Muscle layer of duodenum (tissue), 2 donors: ENCODE measurements at regions not wholly inside any gene's neighbourhood (a gene's known extent, or its start where the extent isn't known, plus 50 kb on each side); places are given as distances from the start of the nearest gene placed in this dataset.

Experiments
- H3K27ac ChIP-seq: one replicate; pipeline ENCODE4 v1.7.0; 2013; ENCODE audit warnings: mild to moderate bottlenecking, low read length
- H3K27me3 ChIP-seq: one replicate; pipeline ENCODE4 v1.7.0; 2013; ENCODE audit warnings: low read depth, mild to moderate bottlenecking, control low read depth, low read length
- H3K36me3 ChIP-seq, 2 donors: one replicate each; pipeline ENCODE4 v1.7.0; 2013; ENCODE audit warnings: low read length in 2 of 2, control low read depth in 1 of 2, mild to moderate bottlenecking in 1 of 2; ENCODE audit not compliant: insufficient read depth in 2 of 2, control insufficient read depth in 1 of 2
- H3K4me1 ChIP-seq, 2 donors: one replicate each; pipeline ENCODE4 v1.7.0; 2013; ENCODE audit warnings: low read length in 2 of 2, mild to moderate bottlenecking in 2 of 2, control low read depth in 1 of 2, moderate library complexity in 1 of 2; ENCODE audit not compliant: insufficient read depth in 2 of 2, control insufficient read depth in 1 of 2
- H3K4me3 ChIP-seq, 2 donors: one replicate each; pipeline ENCODE4 v1.7.0; 2013; ENCODE audit warnings: low read length in 2 of 2, low read depth in 1 of 2, mild to moderate bottlenecking in 1 of 2
- H3K9me3 ChIP-seq, 2 donors: one replicate each; pipeline ENCODE4 v1.7.0; 2013; ENCODE audit warnings: low read length in 2 of 2, control low read depth in 1 of 2, mild to moderate bottlenecking in 1 of 2; ENCODE audit not compliant: control insufficient read depth in 1 of 2
- donor health status: healthy.

GRCh38 chr5:172546196-172546595, 91.9 kb upstream of the SH3PXD2B start:
- no peaks in the 10 kb centered on the region for H3K9me3 ChIP-seq
- H3K36me3 ChIP-seq, result no peaks in the 10 kb centered on the region
- H3K27ac ChIP-seq, result no peak overlapping the region
- no peaks in the 10 kb centered on the region for H3K27me3 ChIP-seq
- peaks cover 5 to 23% of the 10 kb centered on the region in 2 donors for H3K4me1 ChIP-seq
- no peak overlapping the region for H3K4me3 ChIP-seq

GRCh38 chr5:172545291-172545801, 91.0 kb upstream of the SH3PXD2B start:
- H3K4me3 ChIP-seq, result no peak overlapping the region
- no peaks in the 10 kb centered on the region for H3K27me3 ChIP-seq
- no peaks in the 10 kb centered on the region for H3K9me3 ChIP-seq
- no peaks in the 10 kb centered on the region for H3K36me3 ChIP-seq
- H3K27ac ChIP-seq, result no peak overlapping the region
- peaks cover 5 to 19% of the 10 kb centered on the region in 2 donors for H3K4me1 ChIP-seq

GRCh38 chr5:172544371-172545095, 90.2 kb upstream of the SH3PXD2B start:
- Histone ChIP-seq H3K9me3 (no peaks in the 10 kb centered on the region), H3K4me1 (peaks cover 2 to 11% of the 10 kb centered on the region in 2 donors), H3K27me3 (no peaks in the 10 kb centered on the region), H3K36me3 (no peaks in the 10 kb centered on the region), H3K4me3 (no peak overlapping the region), H3K27ac (no peak overlapping the region)

GRCh38 chr5:172543484-172544298, 89.4 kb upstream of the SH3PXD2B start:
- Histone ChIP-seq H3K4me1 (peaks cover 0 to 10% of the 10 kb centered on the region in 2 donors), H3K36me3 (no peaks in the 10 kb centered on the region), H3K27me3 (no peaks in the 10 kb centered on the region), H3K4me3 (no peak overlapping the region), H3K27ac (no peak overlapping the region), H3K9me3 (no peaks in the 10 kb centered on the region)

GRCh38 chr5:172542651-172543131, 88.4 kb upstream of the SH3PXD2B start:
- Histone ChIP-seq H3K27me3 (no peaks in the 10 kb centered on the region), H3K4me1 (peaks cover 0 to under 1% of the 10 kb centered on the region in 2 donors), H3K36me3 (no peaks in the 10 kb centered on the region), H3K27ac (no peak overlapping the region), H3K4me3 (no peak overlapping the region), H3K9me3 (no peaks in the 10 kb centered on the region)

- H3K36me3 ChIP-seq, result no peaks in the 10 kb centered on the region
- no peaks in the 10 kb centered on the region for H3K4me1 ChIP-seq
- H3K4me3 ChIP-seq, result no peak overlapping the region
- H3K27me3 ChIP-seq, result no peaks in the 10 kb centered on the region
- no peak overlapping the region for H3K27ac ChIP-seq
- no peaks in the 10 kb centered on the region for H3K9me3 ChIP-seq
These were observed 87.4 kb upstream of the SH3PXD2B start for GRCh38 chr5:172541773-172542136.

DNA sequence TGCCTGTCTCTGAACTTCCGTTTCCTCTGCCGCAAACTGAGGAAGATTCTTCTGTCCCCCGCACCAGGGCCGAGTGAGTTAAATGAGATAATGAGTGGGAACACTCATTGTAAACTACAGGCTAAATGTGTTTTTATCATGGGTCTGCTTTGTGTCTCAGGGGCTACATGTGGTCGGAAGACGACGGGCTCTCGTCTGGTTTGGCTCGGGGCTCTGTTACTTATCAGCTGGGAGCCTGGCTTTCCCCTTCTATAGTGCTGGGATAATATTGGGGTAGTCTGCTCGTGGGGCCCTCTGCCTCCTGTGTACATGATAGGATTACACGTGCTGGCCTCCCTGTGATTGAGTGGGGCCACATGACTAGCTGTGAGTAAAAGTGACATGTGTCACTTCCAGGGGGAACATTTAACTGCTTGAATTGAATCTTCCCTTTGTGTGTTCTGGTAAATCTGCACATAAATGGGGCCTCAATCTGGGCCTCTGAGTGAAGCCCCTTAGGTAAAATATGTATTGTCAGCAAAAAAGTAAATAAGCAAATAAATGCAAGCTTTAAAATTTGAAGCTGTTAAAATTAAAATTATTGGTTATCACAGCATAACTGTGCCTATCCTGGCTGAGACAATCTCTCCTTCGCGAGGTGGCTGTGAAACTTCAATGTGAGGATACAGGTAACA, 86.9 kb upstream of the SH3PXD2B start:
- Histone ChIP-seq H3K27me3 (no peaks in the 10 kb centered on the region), H3K4me1 (no peaks in the 10 kb centered on the region), H3K27ac (no peak overlapping the region), H3K36me3 (no peaks in the 10 kb centered on the region), H3K9me3 (no peaks in the 10 kb centered on the region), H3K4me3 (no peak overlapping the region)

- no peaks in the 10 kb centered on the region for H3K27me3 ChIP-seq
- H3K4me1 ChIP-seq, result no peaks in the 10 kb centered on the region
- no peaks in the 10 kb centered on the region for H3K36me3 ChIP-seq
- H3K27ac ChIP-seq, result no peak overlapping the region
- no peaks in the 10 kb centered on the region for H3K9me3 ChIP-seq
- no peak overlapping the region for H3K4me3 ChIP-seq
These were observed 86.0 kb upstream of the SH3PXD2B start for GRCh38 chr5:172540099-172540870.

DNA sequence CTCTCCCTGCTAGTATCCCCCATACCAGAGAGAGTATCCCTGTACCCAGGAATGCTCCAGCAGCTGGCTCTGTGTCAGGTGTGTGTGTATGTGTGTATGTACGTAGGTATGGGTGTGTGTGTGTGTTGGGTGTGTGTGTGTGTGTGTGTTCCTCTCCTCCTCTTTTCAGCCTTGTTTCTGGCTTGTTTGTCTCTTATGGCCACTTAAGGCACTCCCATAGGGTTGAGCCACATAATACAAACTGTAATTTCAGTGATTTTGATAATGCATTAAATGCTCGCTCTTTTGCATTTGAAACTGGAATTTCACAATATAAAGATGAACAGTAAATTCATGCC, 80.8 kb upstream of the SH3PXD2B start:
- Histone ChIP-seq H3K27ac (no peak overlapping the region), H3K36me3 (no peaks in the 10 kb centered on the region), H3K27me3 (no peaks in the 10 kb centered on the region), H3K4me1 (peaks cover 0 to 22% of the 10 kb centered on the region in 2 donors), H3K4me3 (no peak overlapping the region), H3K9me3 (no peaks in the 10 kb centered on the region)

- Histone ChIP-seq H3K4me1 (peaks cover 0 to 22% of the 10 kb centered on the region in 2 donors), H3K36me3 (no peaks in the 10 kb centered on the region), H3K27ac (no peak overlapping the region), H3K27me3 (no peaks in the 10 kb centered on the region), H3K9me3 (no peaks in the 10 kb centered on the region), H3K4me3 (no peak overlapping the region)
These were observed 80.1 kb upstream of the SH3PXD2B start for GRCh38 chr5:172534229-172535107.
